ENCODE measurements at regions not wholly inside any gene's neighbourhood (a gene's known extent, or its start where the extent isn't known, plus 50 kb on each side); places are given as distances from the start of the nearest gene placed in this dataset.

- TF ChIP-seq CTCF (IDR thresholded peaks at IDR 0.05; ENCODE audit: borderline replicate concordance, extremely low read depth, low read length, poor library complexity, severe bottlenecking) (no peak), EZH2 (IDR thresholded peaks at IDR 0.05; ENCODE audit: borderline replicate concordance, low read depth, low read length, severe bottlenecking) (no peak)
Measured at GRCh38 chr5:169467041-169467771, 116.4 kb upstream of the SPDL1 start.
